Immature natural killer cell (primary cell): ENCODE measurements at regions not wholly inside any gene's neighbourhood (a gene's known extent, or its start where the extent isn't known, plus 50 kb on each side); places are given as distances from the start of the nearest gene placed in this dataset.

ENCODE experiments used
- DNase-seq, 3 donors: peaks; one replicate each; pipeline ENCODE4 v3.0.0; 2022; ENCODE audit warnings: mixed read lengths in 1 of 3
- H3K27ac Mint-ChIP-seq, 6 donors: one replicate each; pipeline ENCODE4 v1.8.0; 2020; ENCODE audit warnings: mixed read lengths in 6 of 6, mild to moderate bottlenecking in 5 of 6, inconsistent platforms in 4 of 6, moderate library complexity in 3 of 6
- H3K27me3 Mint-ChIP-seq, 3 donors: one replicate each; pipeline ENCODE4 v1.8.0; 2020 to 2021; ENCODE audit warnings: low read depth in 3 of 3, mild to moderate bottlenecking in 3 of 3, mixed read lengths in 3 of 3, moderate library complexity in 3 of 3, inconsistent platforms in 1 of 3
- H3K36me3 Mint-ChIP-seq, 3 donors: one replicate each; pipeline ENCODE4 v1.8.0; 2020; ENCODE audit warnings: mixed read lengths in 3 of 3, inconsistent platforms in 2 of 3, mild to moderate bottlenecking in 2 of 3
- H3K4me1 Mint-ChIP-seq, 2 donors: one replicate each; pipeline ENCODE4 v1.8.0; 2020; ENCODE audit warnings: inconsistent platforms in 2 of 2, mild to moderate bottlenecking in 2 of 2, mixed read lengths in 2 of 2, moderate library complexity in 1 of 2
- H3K4me3 Mint-ChIP-seq, 5 donors: one replicate each; pipeline ENCODE4 v1.8.0; 2020; ENCODE audit warnings: mild to moderate bottlenecking in 5 of 5, mixed read lengths in 5 of 5, inconsistent platforms in 3 of 5, moderate library complexity in 3 of 5
- H3K9me3 Mint-ChIP-seq, 6 donors: one replicate each; pipeline ENCODE4 v1.8.0; 2020; ENCODE audit warnings: mild to moderate bottlenecking in 6 of 6, mixed read lengths in 6 of 6, inconsistent platforms in 4 of 6, moderate library complexity in 3 of 6

GRCh38 chr2:37832590-37833197, 92.4 kb upstream of the RMDN2 start:
- peaks cover 0 to 7% (median 0%) of the 10 kb centered on the region in 3 donors for H3K27me3 Mint-ChIP-seq
- peak; percentile 69 to 77 (median 70) for DNase-seq
- H3K4me1 Mint-ChIP-seq: peaks cover 10 to 20% of the 10 kb centered on the region in 2 donors
- H3K4me3 Mint-ChIP-seq: no peak overlapping the region
- H3K27ac Mint-ChIP-seq: no peak overlapping the region
- no peaks in the 10 kb centered on the region for H3K36me3 Mint-ChIP-seq
- H3K9me3 Mint-ChIP-seq: no peaks in the 10 kb centered on the region

GRCh38 chr2:37833423-37833822, 91.7 kb upstream of the RMDN2 start:
- Mint-ChIP-seq H3K36me3 (no peaks in the 10 kb centered on the region), H3K4me1 (peaks cover 10 to 18% of the 10 kb centered on the region in 2 donors), H3K4me3 (no peak overlapping the region), H3K27me3 (peaks cover 0 to 6% (median 0%) of the 10 kb centered on the region in 3 donors), H3K9me3 (no peaks in the 10 kb centered on the region), H3K27ac (no peak overlapping the region)
- DNase-seq: no peak

- Mint-ChIP-seq H3K27ac (no peak overlapping the region), H3K4me3 (no peak overlapping the region), H3K4me1 (peaks cover 2 to 6% of the 10 kb centered on the region in 2 donors), H3K9me3 (no peaks in the 10 kb centered on the region), H3K27me3 (peaks cover 0 to 4% (median 4%) of the 10 kb centered on the region in 3 donors), H3K36me3 (no peaks in the 10 kb centered on the region)
- DNase-seq: no peak
Observed at GRCh38 chr2:37836270-37836669, 88.8 kb upstream of the RMDN2 start.

- no peak overlapping the region for H3K27ac Mint-ChIP-seq
- H3K4me1 Mint-ChIP-seq: peaks cover 2 to 6% of the 10 kb centered on the region in 2 donors
- DNase-seq: no peak
- H3K4me3 Mint-ChIP-seq: no peak overlapping the region
- peaks cover 0 to 4% (median 2%) of the 10 kb centered on the region in 3 donors for H3K27me3 Mint-ChIP-seq
- no peaks in the 10 kb centered on the region for H3K36me3 Mint-ChIP-seq
- no peaks in the 10 kb centered on the region for H3K9me3 Mint-ChIP-seq
Observed at GRCh38 chr2:37836711-37837110, 88.4 kb upstream of the RMDN2 start.

GRCh38 chr2:37837628-37838328, 87.3 kb upstream of the RMDN2 start:
- no peak overlapping the region for H3K27ac Mint-ChIP-seq
- no peaks in the 10 kb centered on the region for H3K36me3 Mint-ChIP-seq
- no peak overlapping the region for H3K4me3 Mint-ChIP-seq
- DNase-seq: no peak
- H3K9me3 Mint-ChIP-seq: no peaks in the 10 kb centered on the region
- H3K27me3 Mint-ChIP-seq: peaks cover 0 to 4% (median 2%) of the 10 kb centered on the region in 3 donors
- H3K4me1 Mint-ChIP-seq: no peaks in the 10 kb centered on the region

GRCh38 chr2:37838541-37839167, 86.4 kb upstream of the RMDN2 start:
- Mint-ChIP-seq H3K4me1 (no peaks in the 10 kb centered on the region), H3K9me3 (no peaks in the 10 kb centered on the region), H3K4me3 (no peak overlapping the region), H3K27ac (no peak overlapping the region), H3K36me3 (no peaks in the 10 kb centered on the region), H3K27me3 (peaks cover 2 to 4% (median 2%) of the 10 kb centered on the region in 3 donors)
- no peak for DNase-seq

GRCh38 chr2:37839991-37840390, 85.1 kb upstream of the RMDN2 start:
- Mint-ChIP-seq H3K27ac (no peak overlapping the region), H3K4me1 (no peaks in the 10 kb centered on the region), H3K36me3 (no peaks in the 10 kb centered on the region), H3K9me3 (no peaks in the 10 kb centered on the region), H3K27me3 (peaks cover 4 to 7% (median 5%) of the 10 kb centered on the region in 3 donors), H3K4me3 (no peak overlapping the region)
- no peak for DNase-seq

GRCh38 chr2:37842732-37843440, 82.2 kb upstream of the RMDN2 start:
- peaks cover 4 to 7% (median 6%) of the 10 kb centered on the region in 3 donors for H3K27me3 Mint-ChIP-seq
- H3K9me3 Mint-ChIP-seq: no peaks in the 10 kb centered on the region
- H3K36me3 Mint-ChIP-seq: no peaks in the 10 kb centered on the region
- H3K27ac Mint-ChIP-seq: no peak overlapping the region
- H3K4me1 Mint-ChIP-seq: no peaks in the 10 kb centered on the region
- DNase-seq: no peak
- H3K4me3 Mint-ChIP-seq: no peak overlapping the region

- H3K9me3 Mint-ChIP-seq: no peaks in the 10 kb centered on the region
- no peak overlapping the region for H3K4me3 Mint-ChIP-seq
- no peaks in the 10 kb centered on the region for H3K4me1 Mint-ChIP-seq
- no peak overlapping the region for H3K27ac Mint-ChIP-seq
- no peak for DNase-seq
- H3K36me3 Mint-ChIP-seq: no peaks in the 10 kb centered on the region
- H3K27me3 Mint-ChIP-seq: peaks cover 4 to 7% (median 6%) of the 10 kb centered on the region in 3 donors
Observed at GRCh38 chr2:37843556-37843955, 81.5 kb upstream of the RMDN2 start.

- Mint-ChIP-seq H3K27me3 (peaks cover 4 to 5% (median 4%) of the 10 kb centered on the region in 3 donors), H3K27ac (no peak overlapping the region), H3K4me3 (no peak overlapping the region), H3K36me3 (no peaks in the 10 kb centered on the region), H3K9me3 (no peaks in the 10 kb centered on the region), H3K4me1 (peaks cover 13 to 14% of the 10 kb centered on the region in 2 donors)
- no peak for DNase-seq
Observed at GRCh38 chr2:37846207-37846606, 78.9 kb upstream of the RMDN2 start.

GRCh38 chr2:37847792-37848191, 77.3 kb upstream of the RMDN2 start:
- Mint-ChIP-seq H3K4me3 (no peak overlapping the region), H3K9me3 (no peaks in the 10 kb centered on the region), H3K36me3 (no peaks in the 10 kb centered on the region), H3K27me3 (peaks cover 4 to 6% (median 5%) of the 10 kb centered on the region in 3 donors), H3K27ac (no peak overlapping the region), H3K4me1 (peaks cover 23 to 24% of the 10 kb centered on the region in 2 donors)
- no peak for DNase-seq

- H3K36me3 Mint-ChIP-seq: no peaks in the 10 kb centered on the region
- peaks cover 4 to 5% (median 5%) of the 10 kb centered on the region in 3 donors for H3K27me3 Mint-ChIP-seq
- H3K4me3 Mint-ChIP-seq: no peak overlapping the region
- H3K27ac Mint-ChIP-seq: no peak overlapping the region
- peaks cover 23 to 24% of the 10 kb centered on the region in 2 donors for H3K4me1 Mint-ChIP-seq
- DNase-seq: no peak
- no peaks in the 10 kb centered on the region for H3K9me3 Mint-ChIP-seq
Observed at GRCh38 chr2:37848451-37848850, 76.6 kb upstream of the RMDN2 start.

- no peaks in the 10 kb centered on the region for H3K36me3 Mint-ChIP-seq
- peak overlapping the region in 1 of 5 donors; percentile 22 for H3K4me3 Mint-ChIP-seq
- no peak for DNase-seq
- no peak overlapping the region for H3K27ac Mint-ChIP-seq
- H3K4me1 Mint-ChIP-seq: peaks cover 23 to 24% of the 10 kb centered on the region in 2 donors
- peaks cover 2% of the 10 kb centered on the region in 3 donors for H3K27me3 Mint-ChIP-seq
- H3K9me3 Mint-ChIP-seq: no peaks in the 10 kb centered on the region
Observed at GRCh38 chr2:37849911-37850310, 75.2 kb upstream of the RMDN2 start.

GRCh38 chr2:37851428-37851827, 73.7 kb upstream of the RMDN2 start:
- H3K4me3 Mint-ChIP-seq: peak overlapping the region; percentile 22 to 76 (median 58)
- H3K27ac Mint-ChIP-seq: peak overlapping the region; percentile 49 to 91 (median 78)
- H3K27me3 Mint-ChIP-seq: peaks cover 2 to 3% (median 2%) of the 10 kb centered on the region in 3 donors
- peak in 2 of 3 donors; percentile 3 to 7 for DNase-seq
- H3K4me1 Mint-ChIP-seq: peaks cover 23 to 24% of the 10 kb centered on the region in 2 donors
- no peaks in the 10 kb centered on the region for H3K9me3 Mint-ChIP-seq
- H3K36me3 Mint-ChIP-seq: no peaks in the 10 kb centered on the region
